ENCODE measurements at regions not wholly inside any gene's neighbourhood (a gene's known extent, or its start where the extent isn't known, plus 50 kb on each side); places are given as distances from the start of the nearest gene placed in this dataset.

DNA sequence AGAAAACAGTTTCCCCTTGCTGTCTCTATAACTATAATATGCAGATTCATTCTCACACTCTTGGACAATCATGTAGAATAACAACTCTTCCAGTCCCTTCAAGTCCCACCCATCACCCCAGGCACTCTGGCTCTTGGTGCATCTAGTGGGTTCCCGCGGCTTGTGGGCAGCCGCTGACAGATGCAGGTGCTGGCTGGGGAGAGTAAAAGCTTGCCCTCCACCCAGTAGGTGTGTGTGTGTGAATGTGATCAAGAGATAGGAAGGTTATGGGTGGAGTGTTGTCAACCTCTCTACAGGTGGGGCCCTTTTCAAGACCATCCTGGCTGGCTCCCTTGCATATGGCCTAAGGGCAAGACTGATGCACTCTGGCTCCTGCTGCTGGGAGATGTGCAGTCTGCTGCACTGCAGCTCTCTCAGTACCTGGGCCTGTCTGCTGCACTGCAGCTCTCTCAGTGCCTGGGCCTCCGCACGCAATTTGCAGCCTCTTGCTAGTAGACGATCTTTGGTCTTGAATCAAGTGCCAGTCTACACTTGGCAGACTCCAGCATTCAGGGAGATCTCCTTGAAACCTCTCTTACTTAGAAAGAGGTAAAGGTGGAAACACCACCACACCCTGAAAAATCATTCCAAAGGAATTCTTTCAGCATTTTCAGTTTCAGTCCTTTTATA, 189.7 kb upstream of the GDNF start:
- DNase-seq (ENCODE audit: low spot score), result no peak

DNA sequence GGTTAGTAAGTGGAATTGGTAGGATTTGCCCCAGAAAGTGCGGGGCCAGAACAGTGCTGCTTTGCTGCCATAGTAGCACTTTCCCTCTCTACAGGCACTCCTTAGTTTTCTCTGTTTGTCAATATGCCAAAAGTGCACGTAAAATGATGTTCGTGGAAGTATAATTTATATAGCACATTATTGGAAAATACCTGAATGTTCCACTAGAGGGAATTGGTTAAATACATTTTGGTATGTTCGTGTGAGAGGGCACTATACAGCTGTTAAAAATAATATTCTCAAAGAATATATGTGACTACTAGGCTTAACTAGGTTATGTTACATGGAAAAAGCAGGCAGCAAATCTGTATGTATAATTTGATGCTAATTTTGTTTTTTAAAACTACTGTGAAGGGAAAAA, 184.0 kb upstream of the GDNF start:
- DNase-seq (ENCODE audit: low spot score), result no peak

DNA sequence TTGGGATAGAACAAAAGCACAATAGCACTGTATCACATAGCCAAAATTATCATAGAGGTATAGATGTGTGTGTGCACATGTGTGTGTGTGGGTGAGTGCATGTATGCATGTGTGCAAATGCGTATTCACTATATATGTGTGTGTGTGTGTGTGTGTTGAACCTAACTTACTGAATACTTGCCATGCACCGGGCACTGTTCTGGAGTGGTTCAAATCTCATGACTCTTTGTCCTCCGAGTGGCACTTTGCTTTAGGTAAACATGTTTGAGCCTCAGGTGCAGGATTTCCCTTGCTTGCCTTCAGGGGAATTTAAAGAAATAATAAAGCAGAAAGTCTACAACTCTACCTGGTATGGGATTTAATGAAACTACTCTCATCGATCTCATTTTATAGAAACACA, 183.5 kb upstream of the GDNF start:
- DNase-seq (ENCODE audit: low spot score), result no peak

DNA sequence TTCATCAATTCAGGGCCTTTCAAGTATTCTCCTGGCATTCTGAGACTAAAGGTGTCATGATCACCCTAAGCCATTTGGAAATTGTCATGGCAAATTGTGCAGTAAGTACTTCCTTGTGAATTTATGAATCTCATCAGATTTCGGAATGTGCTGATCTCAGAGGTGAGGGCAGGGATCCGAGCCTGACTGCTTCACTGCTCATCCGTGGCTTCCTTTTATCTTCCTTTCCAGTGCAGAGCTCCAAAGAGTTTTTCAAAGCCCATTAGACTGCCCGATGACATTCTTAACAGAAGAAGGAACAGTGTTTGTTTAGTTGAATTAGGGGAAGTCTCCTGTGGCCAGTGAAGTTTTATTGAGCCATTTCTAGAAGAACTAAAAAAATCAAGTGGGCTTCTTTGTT, 182.8 kb upstream of the GDNF start:
- no peak for DNase-seq (ENCODE audit: low spot score)

DNA sequence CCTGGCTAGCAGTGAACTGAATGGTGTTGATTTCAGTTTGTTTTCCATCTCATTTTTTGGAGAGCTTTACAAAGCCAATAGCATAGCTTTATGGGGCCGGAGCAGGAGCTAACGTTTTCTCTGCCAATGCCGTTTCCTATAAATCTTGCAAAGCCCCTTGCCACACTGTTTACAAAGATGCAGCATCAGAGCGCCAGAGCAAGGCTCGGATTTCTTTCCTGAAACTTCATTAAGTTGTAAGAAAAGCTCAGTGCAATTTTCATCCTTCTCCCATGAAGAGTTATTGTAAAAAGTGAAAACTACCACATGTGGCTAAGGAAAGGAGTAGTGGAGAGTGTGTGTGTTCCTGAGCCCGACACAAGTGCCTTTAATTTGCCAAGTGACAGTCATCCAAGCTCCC, 178.2 kb upstream of the GDNF start:
- no peak for DNase-seq (ENCODE audit: low spot score)

DNA sequence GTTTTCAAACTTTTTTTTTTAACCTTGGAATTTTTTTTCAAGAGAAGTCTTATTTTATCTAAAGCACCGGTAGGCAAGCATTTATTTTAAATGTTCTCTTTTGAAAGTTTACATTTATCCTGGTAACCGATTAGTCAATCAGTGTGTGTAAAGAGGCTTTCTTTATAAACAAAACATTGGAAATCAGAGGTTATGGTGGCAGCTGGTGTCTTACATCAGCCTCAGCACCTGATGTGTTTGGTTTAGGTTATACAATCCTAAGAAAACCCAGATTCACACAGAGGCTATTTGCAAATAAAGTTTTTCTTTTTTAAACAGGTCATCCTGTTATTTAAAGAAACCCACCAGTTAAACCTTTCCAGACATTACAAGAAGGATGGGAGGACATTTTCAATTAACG, 173.3 kb upstream of the GDNF start:
- no peak for DNase-seq (ENCODE audit: low spot score)

DNA sequence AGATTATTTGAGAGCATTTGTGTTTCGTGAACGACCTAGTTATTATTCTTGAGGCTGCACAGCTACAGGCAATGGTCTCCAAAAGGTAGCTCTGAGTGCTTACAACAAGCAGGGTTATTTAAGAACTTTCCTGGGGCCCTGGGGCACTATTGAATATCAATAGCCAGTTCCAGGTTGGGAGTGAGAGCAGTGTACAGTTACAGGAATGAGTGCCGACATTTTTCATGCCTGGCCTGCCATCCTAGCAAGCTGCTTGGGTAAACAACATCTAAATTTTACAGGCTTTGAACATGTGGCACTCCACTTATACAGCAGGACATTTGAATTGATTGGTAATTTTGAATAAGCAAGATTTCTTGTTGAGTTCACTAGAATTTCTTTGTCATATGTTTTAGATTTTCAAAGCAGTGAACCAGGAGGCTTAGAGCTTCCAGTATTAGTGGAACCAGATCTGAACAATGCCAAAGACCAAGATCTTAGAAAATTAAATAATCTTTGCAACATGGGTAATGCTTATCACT, 171.9 kb upstream of the GDNF start:
- no peak for DNase-seq (ENCODE audit: low spot score)

DNA sequence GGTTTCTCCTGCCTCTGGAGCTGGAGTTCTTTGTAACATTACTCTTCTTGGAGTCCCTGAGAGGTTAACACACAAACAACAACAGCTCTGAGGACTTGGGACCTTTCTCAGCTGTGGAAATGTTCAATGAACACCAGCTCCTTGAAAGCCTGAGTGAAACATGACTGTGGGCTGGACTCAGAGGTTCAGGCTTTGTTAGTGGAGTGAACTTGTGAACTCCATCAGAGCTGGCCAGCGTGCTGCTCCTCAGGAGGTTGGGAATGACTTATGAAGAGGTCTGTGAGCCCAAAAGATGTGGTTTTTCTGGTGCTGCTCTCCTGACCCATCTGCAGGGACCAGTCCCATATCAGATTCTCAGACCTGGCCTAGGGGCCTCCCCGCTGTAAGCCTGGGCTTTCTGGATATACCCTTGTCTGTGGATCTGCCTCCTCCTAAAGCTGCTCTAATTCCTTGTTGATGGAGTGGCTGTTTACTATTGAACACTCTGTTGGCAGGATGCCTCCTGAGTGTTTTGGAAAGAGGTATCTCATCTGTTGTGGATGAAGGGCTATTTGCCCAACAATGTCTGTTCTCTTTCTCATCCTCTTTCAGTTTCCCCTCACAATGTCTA, 170.0 kb upstream of the GDNF start:
- DNase-seq (ENCODE audit: low spot score), result no peak

DNA sequence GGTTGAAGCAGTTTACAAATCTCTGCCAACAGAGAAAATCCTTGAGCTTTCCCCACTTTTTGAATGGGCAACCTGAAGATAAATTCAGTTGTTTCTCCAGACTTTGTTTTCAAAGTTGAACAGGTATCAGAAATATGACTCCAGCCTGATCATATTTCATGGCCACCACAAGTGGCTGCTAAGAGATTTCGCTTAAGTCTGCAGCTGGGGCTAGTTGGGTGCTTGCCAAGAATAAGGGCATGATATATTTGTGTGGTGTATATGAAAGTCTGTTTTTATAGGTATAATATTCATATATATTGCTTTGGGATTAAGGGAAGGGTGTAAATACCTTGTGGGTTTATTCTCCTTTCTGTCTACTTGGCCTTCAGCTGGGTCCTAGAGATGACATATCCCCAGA, 168.4 kb upstream of the GDNF start:
- no peak for DNase-seq (ENCODE audit: low spot score)

DNA sequence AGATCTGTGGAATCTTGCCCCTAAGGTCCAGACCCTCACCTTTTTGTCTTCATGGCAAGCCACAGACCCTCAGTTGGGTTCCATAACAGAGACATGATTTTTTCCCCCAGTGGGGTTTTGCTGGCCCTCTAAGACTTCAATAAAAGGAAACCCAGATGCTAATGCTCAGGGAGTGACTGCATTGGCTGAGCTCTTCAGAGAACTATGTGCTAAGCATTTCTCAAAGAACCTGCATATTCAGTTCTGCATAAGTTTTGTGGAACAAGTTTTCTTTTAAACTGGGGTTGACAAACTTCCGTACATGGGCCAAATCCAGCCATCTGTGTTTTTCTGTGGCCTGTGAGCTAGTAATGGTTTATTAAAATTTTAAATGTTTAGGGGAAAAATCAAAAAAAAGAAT, 159.8 kb upstream of the GDNF start:
- no peak for DNase-seq (ENCODE audit: low spot score)

DNA sequence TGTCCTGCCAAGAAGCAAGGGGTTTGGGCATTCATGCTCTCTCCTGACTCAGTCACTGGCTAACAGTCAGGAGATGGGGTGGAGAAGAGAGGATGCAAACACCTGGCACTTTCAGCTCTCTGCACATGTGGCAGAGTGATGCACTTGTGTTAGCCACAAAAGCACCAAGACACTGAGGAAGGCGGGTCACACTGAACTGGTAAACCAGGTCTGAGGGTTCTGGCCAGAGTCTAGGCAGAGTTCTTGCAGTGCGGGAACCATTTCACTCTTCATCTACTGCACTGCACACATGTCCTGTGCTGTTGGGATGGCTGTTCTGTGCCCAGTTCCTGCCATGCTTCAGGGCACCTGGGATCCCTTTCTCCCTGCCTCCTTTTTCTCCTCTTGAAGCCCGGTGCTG, 157.1 kb upstream of the GDNF start:
- no peak for DNase-seq (ENCODE audit: low spot score)

DNA sequence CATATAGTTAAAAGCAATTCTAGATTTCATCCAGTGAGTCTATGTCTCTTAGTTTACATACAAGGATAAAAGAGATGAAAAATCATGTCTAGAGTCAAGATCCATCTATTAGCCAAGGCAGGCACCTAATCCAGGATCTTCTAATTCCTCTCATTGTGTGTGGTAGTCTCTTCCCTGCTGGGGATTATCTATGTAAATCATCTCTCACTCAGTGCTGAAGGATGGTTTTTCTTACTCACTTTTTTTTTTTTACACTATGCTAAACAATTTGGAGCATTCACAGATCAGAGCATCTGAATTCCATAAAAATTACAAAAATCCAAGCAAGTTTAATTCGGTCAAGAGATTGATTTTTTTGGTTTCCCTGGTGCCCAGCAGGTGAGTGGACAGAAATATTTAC, 154.9 kb upstream of the GDNF start:
- DNase-seq (ENCODE audit: low spot score), result no peak

DNA sequence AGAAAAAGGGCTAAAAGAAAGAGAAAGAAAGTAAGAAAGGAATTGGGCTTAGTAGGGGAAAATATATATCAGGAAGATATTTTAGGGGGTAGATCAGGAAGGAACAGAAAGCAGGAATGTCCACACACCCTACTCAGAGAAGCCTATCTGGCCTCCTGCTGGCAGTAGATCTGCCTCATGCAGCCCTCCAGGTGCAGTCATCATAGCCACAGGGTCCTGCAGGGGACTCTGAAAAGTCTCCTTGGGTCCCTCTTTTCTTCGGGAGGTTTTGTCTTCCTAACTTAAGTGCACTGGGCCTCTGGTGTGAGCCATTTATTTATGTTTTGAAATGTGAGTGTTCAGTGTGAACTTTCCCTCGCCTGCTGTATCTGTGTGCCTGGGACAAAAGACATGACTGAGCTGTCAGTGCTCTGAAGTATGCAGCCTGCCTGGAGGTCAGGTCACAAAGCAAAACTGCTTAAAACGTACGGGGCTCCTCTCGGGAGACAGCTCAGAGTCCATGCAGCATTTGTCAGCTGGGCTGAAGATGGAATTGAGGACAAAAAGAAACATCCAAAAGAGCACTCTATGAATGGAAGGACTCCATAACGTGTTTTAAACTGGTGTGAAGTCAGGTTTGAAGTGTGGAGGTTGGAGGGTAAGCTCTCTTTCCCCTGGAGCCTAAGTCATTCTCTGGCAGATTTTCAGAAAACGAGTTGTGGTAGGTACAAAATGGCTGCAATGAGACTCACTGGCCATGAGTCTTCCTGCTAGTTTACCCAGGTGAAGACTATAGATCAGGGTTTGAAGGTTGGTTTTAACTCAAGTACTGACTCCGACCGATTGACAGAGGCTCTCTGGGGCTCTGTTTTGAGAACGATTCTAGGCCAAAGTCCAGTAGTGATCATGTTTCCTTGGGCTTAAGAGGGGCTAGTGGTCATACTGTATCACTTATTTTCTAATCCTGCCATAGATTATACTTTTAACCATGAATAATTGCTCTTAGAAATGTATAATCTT, 151.8 kb upstream of the GDNF start:
- DNase-seq (ENCODE audit: low spot score), result no peak

DNA sequence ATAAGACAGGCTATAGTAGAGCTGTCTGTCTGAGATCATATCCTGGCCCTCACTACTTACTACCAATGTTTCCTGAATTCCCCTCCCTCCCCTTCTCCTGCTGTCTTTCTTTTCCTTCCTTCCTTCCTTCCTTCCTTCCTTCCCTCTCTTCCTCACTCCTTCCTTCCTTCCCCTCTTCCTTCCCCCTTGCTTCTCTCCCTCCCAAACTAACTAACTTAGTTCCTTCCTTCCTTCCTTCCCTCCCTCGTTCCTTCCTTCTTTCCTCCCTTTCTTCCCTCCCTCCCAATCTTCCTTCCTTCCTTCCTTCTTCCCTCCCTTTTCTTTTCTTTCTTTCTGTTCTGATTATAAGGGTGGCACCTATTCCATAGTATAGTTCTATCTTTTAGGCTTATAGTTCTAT, 150.0 kb upstream of the GDNF start:
- DNase-seq (ENCODE audit: low spot score), result no peak

DNA sequence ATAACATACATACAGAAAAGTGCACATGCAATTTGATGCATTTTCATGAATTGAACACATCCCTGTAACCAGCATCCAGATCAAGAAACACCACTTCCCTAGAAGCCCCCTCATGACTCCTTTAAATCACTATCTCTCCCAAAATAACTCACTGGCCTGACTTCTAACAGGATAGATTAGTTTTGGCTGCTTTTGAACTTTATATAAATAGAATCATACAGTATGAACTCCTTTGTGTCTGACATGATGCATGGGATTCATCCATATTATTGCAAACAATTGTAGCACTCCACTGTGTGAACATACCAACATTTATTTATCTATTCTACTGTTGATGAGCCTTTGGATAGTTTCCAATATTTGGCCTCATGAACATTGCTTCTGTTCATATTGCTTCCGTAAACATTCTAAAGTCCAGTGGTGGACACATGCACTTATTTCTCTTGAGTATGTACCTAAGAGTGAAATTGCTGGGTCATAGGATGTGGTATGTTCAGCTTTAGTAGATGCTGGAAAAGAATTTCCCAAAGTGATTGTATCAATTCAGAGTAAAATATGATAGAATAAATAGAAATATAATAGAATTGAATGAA, 148.7 kb upstream of the GDNF start:
- no peak for DNase-seq (ENCODE audit: low spot score)

DNA sequence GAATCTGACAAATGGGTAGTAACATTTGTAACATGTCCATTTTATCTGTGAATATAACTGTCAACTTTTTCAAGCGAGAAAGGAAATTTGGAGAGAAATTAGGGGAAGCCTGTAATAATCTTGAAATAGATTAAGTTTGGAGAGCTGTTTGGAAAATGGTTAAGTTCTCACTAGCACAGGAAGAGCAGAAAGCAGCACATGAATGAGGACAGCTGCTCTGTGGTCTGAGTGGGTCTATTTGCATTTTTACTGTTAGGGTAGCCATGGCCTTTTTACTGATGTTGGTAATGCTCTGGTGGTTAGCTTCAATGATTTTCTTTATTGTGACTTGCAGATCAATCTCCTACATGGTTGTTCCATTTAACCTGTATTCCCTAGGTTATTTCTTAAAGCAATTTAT, 144.5 kb upstream of the GDNF start:
- no peak for DNase-seq (ENCODE audit: low spot score)

DNA sequence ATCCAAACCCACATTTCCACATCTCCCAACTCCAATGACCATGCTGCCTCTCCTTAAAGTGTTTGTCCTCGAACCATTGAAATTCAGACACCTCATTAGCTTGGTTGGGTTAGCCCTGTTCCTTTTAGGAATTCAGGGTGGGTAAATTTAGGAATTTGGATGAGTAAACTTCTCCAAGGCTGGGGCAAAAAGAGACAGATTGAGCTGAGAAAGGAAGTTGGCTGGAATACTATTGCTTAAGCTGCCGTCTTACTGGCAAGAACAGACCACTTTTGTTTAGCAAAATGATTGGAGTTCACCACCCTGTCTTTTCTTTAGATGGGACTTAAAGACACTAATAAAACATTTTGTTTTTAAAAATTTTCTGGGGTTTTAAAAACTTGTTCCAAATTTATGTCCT, 143.6 kb upstream of the GDNF start:
- DNase-seq (ENCODE audit: low spot score), result no peak

DNA sequence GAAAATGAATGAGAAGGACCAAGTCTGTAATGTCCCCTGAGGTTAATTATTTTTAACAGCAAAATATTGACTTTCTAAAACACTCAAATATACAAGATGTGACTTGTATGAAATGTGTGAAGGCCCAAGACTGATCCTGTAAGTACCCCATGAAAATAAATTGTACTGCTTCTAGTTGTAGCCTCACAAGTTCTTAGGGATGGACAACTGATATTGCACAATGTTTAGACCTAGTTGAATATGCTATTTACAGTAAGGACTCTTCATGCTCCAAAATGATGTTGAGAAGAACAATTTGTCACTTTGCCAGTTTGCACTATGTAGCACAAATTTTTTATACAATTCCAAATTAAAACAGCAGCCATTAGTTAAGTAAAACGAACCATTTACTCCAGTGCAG, 139.7 kb upstream of the GDNF start:
- DNase-seq (ENCODE audit: low spot score), result no peak

DNA sequence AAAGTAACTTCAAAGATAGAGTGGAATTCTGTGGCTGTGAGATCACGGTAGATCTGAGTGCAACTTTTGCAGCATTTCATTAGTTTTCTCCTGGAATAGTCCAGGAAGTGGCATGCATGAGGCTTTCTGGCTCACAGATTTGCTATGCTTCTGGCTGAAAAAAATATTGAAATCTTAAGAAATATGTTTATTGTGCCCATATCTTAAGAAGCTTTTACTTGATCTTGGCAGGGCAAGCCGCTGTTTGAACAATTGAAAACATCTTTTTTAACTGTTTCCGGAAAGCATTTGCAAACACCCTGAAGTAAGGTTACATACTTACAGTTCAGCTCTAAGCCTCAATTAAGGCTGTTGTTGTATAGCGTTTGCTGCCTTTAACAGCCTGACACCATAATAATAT, 135.7 kb upstream of the GDNF start:
- DNase-seq (ENCODE audit: low spot score), result peak; percentile 34

DNA sequence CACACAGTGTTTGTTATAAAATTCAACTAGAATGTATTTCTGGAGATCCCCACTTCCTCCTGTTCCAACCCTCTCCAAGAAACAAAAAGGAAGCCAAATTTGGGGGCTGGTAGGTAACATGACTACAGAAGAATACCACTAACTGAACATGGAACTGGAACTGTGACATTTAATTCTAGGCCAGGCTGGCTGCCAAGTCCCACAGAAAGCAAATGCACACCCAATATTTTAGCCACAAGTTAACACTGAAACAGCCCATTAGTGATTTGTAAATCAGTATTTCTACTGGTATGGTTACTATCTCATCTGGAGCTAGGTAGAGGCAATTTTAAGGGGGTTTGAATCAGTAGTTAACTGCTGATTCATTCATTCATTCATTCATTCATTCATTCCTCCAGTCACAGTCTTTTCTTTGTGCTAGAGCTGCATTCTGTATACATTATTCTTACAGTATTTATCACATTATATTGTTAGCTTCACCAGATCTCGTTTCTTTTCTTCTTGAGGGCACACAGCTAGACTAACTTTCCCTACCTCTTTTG, 131.7 kb upstream of the GDNF start:
- DNase-seq (ENCODE audit: low spot score), result no peak

DNA sequence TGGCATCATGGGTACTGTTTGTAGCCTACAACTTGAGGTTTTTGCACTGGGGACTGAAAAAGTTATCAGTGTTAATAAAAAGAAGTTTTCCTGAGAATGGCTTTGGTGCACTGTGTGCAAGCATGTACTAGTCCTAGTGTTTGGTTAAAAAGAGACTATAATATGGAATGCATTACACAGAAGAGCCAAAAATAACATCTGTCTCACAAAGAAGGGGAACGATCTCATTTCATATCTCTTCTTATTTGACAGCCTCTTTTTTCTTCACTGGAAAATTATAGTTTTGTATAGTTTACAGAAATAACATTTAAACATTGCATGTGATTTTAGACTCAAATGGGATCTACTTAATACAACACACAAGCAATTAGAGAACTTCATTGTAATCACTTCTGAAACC, 127.0 kb upstream of the GDNF start:
- no peak for DNase-seq (ENCODE audit: low spot score)

DNA sequence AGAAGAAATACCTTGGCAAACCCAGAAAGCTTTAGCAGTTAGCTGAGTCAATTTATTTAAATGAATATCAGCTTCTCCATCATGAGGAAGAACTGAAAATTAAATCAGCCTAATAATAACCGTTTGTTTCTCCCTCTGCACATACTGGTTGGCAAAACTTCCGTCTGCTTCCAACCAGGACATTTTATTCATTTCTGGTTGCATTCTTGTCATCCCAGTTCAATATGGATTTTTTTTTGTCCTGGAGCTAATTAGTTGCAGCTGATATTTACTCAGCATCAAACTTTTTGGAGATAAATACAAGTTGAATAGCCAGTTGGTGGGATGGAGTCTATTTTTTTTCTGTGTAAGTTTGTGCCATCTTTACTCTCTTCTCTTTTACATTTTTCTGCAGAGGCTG, 126.5 kb upstream of the GDNF start:
- peak; percentile 43 for DNase-seq (ENCODE audit: low spot score)

Data from GM03348 (cell line).